HL-60 (cell line): ENCODE measurements at regions not wholly inside any gene's neighbourhood (a gene's known extent, or its start where the extent isn't known, plus 50 kb on each side); places are given as distances from the start of the nearest gene placed in this dataset.
"Not testable (repeated sequence)": the region's sequence is repeated elsewhere in the genome, so short reads cannot be mapped to it uniquely, and the experiment has no call there.

ENCODE experiments used
- GABPA ChIP-seq: IDR thresholded peaks from 2 replicates; pipeline ENCODE4 v1.6.1; 2012; ENCODE audit warnings: low read depth
- POLR2AphosphoS5 ChIP-seq: IDR thresholded peaks from 2 replicates; pipeline ENCODE4 v1.6.1; 2012; ENCODE audit warnings: low read depth
- SPI1 ChIP-seq: IDR thresholded peaks from 2 replicates; pipeline ENCODE4 v1.6.1; 2012; ENCODE audit warnings: low read depth, mild to moderate bottlenecking, borderline replicate concordance
- TF ChIP-seq, protein P1 (sequence below): IDR thresholded peaks from one replicate; pipeline ENCODE4 v1.5.1; 2011; ENCODE audit warnings: low read length, control low read depth, inconsistent platforms; ENCODE audit not compliant: insufficient read depth
- TF ChIP-seq, protein P2 (sequence below): IDR thresholded peaks from 2 replicates; pipeline ENCODE4 v1.6.1; 2012; ENCODE audit warnings: low read depth; ENCODE audit not compliant: insufficient replicate concordance

- TF ChIP-seq, protein P1, sequence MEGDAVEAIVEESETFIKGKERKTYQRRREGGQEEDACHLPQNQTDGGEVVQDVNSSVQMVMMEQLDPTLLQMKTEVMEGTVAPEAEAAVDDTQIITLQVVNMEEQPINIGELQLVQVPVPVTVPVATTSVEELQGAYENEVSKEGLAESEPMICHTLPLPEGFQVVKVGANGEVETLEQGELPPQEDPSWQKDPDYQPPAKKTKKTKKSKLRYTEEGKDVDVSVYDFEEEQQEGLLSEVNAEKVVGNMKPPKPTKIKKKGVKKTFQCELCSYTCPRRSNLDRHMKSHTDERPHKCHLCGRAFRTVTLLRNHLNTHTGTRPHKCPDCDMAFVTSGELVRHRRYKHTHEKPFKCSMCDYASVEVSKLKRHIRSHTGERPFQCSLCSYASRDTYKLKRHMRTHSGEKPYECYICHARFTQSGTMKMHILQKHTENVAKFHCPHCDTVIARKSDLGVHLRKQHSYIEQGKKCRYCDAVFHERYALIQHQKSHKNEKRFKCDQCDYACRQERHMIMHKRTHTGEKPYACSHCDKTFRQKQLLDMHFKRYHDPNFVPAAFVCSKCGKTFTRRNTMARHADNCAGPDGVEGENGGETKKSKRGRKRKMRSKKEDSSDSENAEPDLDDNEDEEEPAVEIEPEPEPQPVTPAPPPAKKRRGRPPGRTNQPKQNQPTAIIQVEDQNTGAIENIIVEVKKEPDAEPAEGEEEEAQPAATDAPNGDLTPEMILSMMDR = not testable (repeated sequence)
- TF ChIP-seq POLR2AphosphoS5, GABPA, SPI1: not testable (repeated sequence)
- TF ChIP-seq, protein P2, sequence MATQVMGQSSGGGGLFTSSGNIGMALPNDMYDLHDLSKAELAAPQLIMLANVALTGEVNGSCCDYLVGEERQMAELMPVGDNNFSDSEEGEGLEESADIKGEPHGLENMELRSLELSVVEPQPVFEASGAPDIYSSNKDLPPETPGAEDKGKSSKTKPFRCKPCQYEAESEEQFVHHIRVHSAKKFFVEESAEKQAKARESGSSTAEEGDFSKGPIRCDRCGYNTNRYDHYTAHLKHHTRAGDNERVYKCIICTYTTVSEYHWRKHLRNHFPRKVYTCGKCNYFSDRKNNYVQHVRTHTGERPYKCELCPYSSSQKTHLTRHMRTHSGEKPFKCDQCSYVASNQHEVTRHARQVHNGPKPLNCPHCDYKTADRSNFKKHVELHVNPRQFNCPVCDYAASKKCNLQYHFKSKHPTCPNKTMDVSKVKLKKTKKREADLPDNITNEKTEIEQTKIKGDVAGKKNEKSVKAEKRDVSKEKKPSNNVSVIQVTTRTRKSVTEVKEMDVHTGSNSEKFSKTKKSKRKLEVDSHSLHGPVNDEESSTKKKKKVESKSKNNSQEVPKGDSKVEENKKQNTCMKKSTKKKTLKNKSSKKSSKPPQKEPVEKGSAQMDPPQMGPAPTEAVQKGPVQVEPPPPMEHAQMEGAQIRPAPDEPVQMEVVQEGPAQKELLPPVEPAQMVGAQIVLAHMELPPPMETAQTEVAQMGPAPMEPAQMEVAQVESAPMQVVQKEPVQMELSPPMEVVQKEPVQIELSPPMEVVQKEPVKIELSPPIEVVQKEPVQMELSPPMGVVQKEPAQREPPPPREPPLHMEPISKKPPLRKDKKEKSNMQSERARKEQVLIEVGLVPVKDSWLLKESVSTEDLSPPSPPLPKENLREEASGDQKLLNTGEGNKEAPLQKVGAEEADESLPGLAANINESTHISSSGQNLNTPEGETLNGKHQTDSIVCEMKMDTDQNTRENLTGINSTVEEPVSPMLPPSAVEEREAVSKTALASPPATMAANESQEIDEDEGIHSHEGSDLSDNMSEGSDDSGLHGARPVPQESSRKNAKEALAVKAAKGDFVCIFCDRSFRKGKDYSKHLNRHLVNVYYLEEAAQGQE = not testable (repeated sequence)
These were observed 105.4 kb upstream of the NPAS2 start for GRCh38 chr2:100714396-100715010.
